Common myeloid progenitor, CD34-positive (primary cell): ENCODE measurements at regions not wholly inside any gene's neighbourhood (a gene's known extent, or its start where the extent isn't known, plus 50 kb on each side); places are given as distances from the start of the nearest gene placed in this dataset.

Experiments
- CTCF ChIA-PET: fragments of 350-600 bp; sonication (Branson Sonifier 250); formaldehyde crosslinking; loops from one replicate; lab custom pipeline; 2021; ENCODE audit warnings: antibody characterized with exemption; lab: Charles Lee
- POLR2A ChIA-PET: fragments of 350-600 bp; sonication (Branson Sonifier 250); formaldehyde crosslinking; loops from one replicate; lab custom pipeline; 2021; ENCODE audit warnings: antibody characterized with exemption; lab: Charles Lee
- DNase-seq, 3 donors: peaks; one replicate each; pipeline versions ENCODE4 v3.0.0 to v3.0.0-alpha.2; 2013
- H3K27ac ChIP-seq, 2 experiments: 1 replicate in 1 of 2; 2 replicates in 1 of 2; pipeline ENCODE4 v1.7.0; 2013; ENCODE audit warnings: inconsistent platforms in 2 of 2, low read length in 2 of 2, mild to moderate bottlenecking in 2 of 2, low read depth in 1 of 2, moderate library complexity in 1 of 2; ENCODE audit not compliant: severe bottlenecking in 2 of 2, insufficient read depth in 1 of 2, poor library complexity in 1 of 2
- H3K27me3 ChIP-seq, 5 experiments: replicated peaks in 2 of 5; 1 replicate in 3 of 5; 2 replicates in 2 of 5; pipeline versions ENCODE4 v1.6.1 to v1.7.0; 2013; ENCODE audit warnings: low read length in 4 of 5, mild to moderate bottlenecking in 2 of 5, moderate library complexity in 2 of 5, inconsistent platforms in 1 of 5; ENCODE audit not compliant: insufficient read depth in 5 of 5, control insufficient read depth in 4 of 5
- H3K36me3 ChIP-seq, 4 experiments: 1 replicate in 2 of 4; 2 replicates in 2 of 4; pipeline versions ENCODE4 v1.6.1 to v1.7.0; 2013; ENCODE audit warnings: low read length in 3 of 4, control low read depth in 1 of 4, mild to moderate bottlenecking in 1 of 4; ENCODE audit not compliant: control insufficient read depth in 4 of 4, insufficient read depth in 4 of 4
- H3K4me1 ChIP-seq, 4 experiments: 1 replicate in 3 of 4; 2 replicates in 1 of 4; pipeline versions ENCODE4 v1.6.1 to v1.7.1; 2013; ENCODE audit warnings: low read length in 3 of 4, mild to moderate bottlenecking in 3 of 4, control low read depth in 1 of 4, inconsistent platforms in 1 of 4, moderate library complexity in 1 of 4; ENCODE audit not compliant: control insufficient read depth in 4 of 4, insufficient read depth in 4 of 4; ENCODE audit errors: control extremely low read depth in 1 of 4
- H3K4me3 ChIP-seq, 7 experiments: 1 replicate in 4 of 7; 2 replicates in 3 of 7; pipeline versions ENCODE4 v1.5.1 to v1.7.0; 2013; ENCODE audit warnings: mild to moderate bottlenecking in 7 of 7, low read length in 6 of 7, moderate library complexity in 6 of 7, inconsistent platforms in 2 of 7, low read depth in 2 of 7, control low read depth in 1 of 7; ENCODE audit not compliant: insufficient read depth in 4 of 7, control insufficient read depth in 1 of 7; ENCODE audit errors: extremely low read depth in 1 of 7
- H3K9me3 ChIP-seq, 5 experiments: 1 replicate in 4 of 5; 2 replicates in 1 of 5; pipeline versions ENCODE4 v1.6.1 to v1.7.1; 2013; ENCODE audit warnings: low read length in 4 of 5, mild to moderate bottlenecking in 2 of 5, inconsistent platforms in 1 of 5, low read depth in 1 of 5, moderate library complexity in 1 of 5; ENCODE audit not compliant: control insufficient read depth in 4 of 5, insufficient read depth in 2 of 5; ENCODE audit errors: control extremely low read depth in 1 of 5
- WGBS: methylation state at CpG from one replicate; pipeline ENCODE4 v1.1.5; 2013; ENCODE audit not compliant: insufficient coverage; 5-methylcytosine and 5-hydroxymethylcytosine counted together

- WGBS, result no CpG with 5 or more reads among the region's 1 CpG
- Histone ChIP-seq H3K4me3 (no peak overlapping the region), H3K36me3 (no peaks in the 10 kb centered on the region), H3K27ac (no peak overlapping the region), H3K4me1 (peaks cover 0 to 11% (median 4%) of the 10 kb centered on the region in 4 experiments), H3K9me3 (no peaks in the 10 kb centered on the region), H3K27me3 (no peaks in the 10 kb centered on the region)
- POLR2A ChIA-PET, result no interaction called here
- no peak for DNase-seq
- CTCF ChIA-PET, result no interaction called here
Measured at GRCh38 chr2:83386549-83386948, 1072.5 kb downstream of the SUCLG1 start.

- POLR2A ChIA-PET, result no interaction called here
- Histone ChIP-seq H3K9me3 (no peaks in the 10 kb centered on the region), H3K4me1 (no peaks in the 10 kb centered on the region), H3K36me3 (no peaks in the 10 kb centered on the region), H3K27ac (no peak overlapping the region), H3K4me3 (no peak overlapping the region), H3K27me3 (no peaks in the 10 kb centered on the region)
- no peak for DNase-seq
- CTCF ChIA-PET, result no interaction called here
Measured at GRCh38 chr2:83378921-83379320, 1080.2 kb downstream of the SUCLG1 start.

GRCh38 chr2:83376731-83377130, 1082.3 kb downstream of the SUCLG1 start:
- ChIA-PET POLR2A (no interaction called here), CTCF (no interaction called here)
- H3K36me3 ChIP-seq, result no peaks in the 10 kb centered on the region
- H3K4me3 ChIP-seq, result no peak overlapping the region
- DNase-seq, result no peak
- no CpG with 5 or more reads among the region's 2 CpGs for WGBS
- H3K4me1 ChIP-seq, result no peaks in the 10 kb centered on the region
- H3K9me3 ChIP-seq, result no peaks in the 10 kb centered on the region
- H3K27me3 ChIP-seq, result no peaks in the 10 kb centered on the region
- no peak overlapping the region for H3K27ac ChIP-seq

GRCh38 chr2:83370419-83370762, 1088.7 kb downstream of the SUCLG1 start:
- Histone ChIP-seq H3K4me3 (no peak overlapping the region), H3K27me3 (no peaks in the 10 kb centered on the region), H3K4me1 (no peaks in the 10 kb centered on the region), H3K9me3 (no peaks in the 10 kb centered on the region), H3K27ac (no peak overlapping the region), H3K36me3 (no peaks in the 10 kb centered on the region)
- no peak for DNase-seq
- WGBS, result 100% methylated on average over 1 of the region's 2 CpGs
- CTCF ChIA-PET, result no interaction called here
- POLR2A ChIA-PET, result no interaction called here

- DNase-seq, result no peak
- H3K27ac ChIP-seq, result no peak overlapping the region
- H3K4me3 ChIP-seq, result no peak overlapping the region
- ChIA-PET POLR2A (no interaction called here), CTCF (no interaction called here)
- no CpG with 5 or more reads among the region's 6 CpGs for WGBS
- H3K27me3 ChIP-seq, result no peaks in the 10 kb centered on the region
- no peaks in the 10 kb centered on the region for H3K9me3 ChIP-seq
- H3K4me1 ChIP-seq, result no peaks in the 10 kb centered on the region
- no peaks in the 10 kb centered on the region for H3K36me3 ChIP-seq
Measured at GRCh38 chr2:83369601-83370418, 1089.3 kb downstream of the SUCLG1 start.

GRCh38 chr2:83368916-83369315, 1090.2 kb downstream of the SUCLG1 start:
- ChIA-PET CTCF (no interaction called here), POLR2A (no interaction called here)
- Histone ChIP-seq H3K4me1 (no peaks in the 10 kb centered on the region), H3K27ac (no peak overlapping the region), H3K4me3 (no peak overlapping the region), H3K27me3 (no peaks in the 10 kb centered on the region), H3K36me3 (no peaks in the 10 kb centered on the region), H3K9me3 (no peaks in the 10 kb centered on the region)
- WGBS, result 100% methylated on average over 1 of the region's 3 CpGs
- no peak for DNase-seq

- CTCF ChIA-PET, result no interaction called here
- Histone ChIP-seq H3K4me3 (no peak overlapping the region), H3K27me3 (no peaks in the 10 kb centered on the region), H3K4me1 (no peaks in the 10 kb centered on the region), H3K36me3 (no peaks in the 10 kb centered on the region), H3K9me3 (no peaks in the 10 kb centered on the region), H3K27ac (no peak overlapping the region)
- no CpG with 5 or more reads among the region's 2 CpGs for WGBS
- DNase-seq, result no peak
- POLR2A ChIA-PET, result no interaction called here
Measured at GRCh38 chr2:83368461-83368860, 1090.6 kb downstream of the SUCLG1 start.
